Large intestine (tissue), 3 donors: ENCODE measurements at regions not wholly inside any gene's neighbourhood (a gene's known extent, or its start where the extent isn't known, plus 50 kb on each side); places are given as distances from the start of the nearest gene placed in this dataset.

Experiments used
- DNase-seq, 2 donors: peaks; one replicate each; pipeline versions ENCODE4 v3.0.0 to v3.0.0-alpha.2; 2013
- H3K27ac ChIP-seq: one replicate; pipeline ENCODE4 v1.5.1; 2013; ENCODE audit warnings: low read length
- H3K27me3 ChIP-seq: 2 replicates; pipeline ENCODE4 v1.6.1; 2013; ENCODE audit warnings: low read length; ENCODE audit not compliant: control insufficient read depth, insufficient read depth
- H3K36me3 ChIP-seq: 2 replicates; pipeline ENCODE4 v1.6.1; 2013; ENCODE audit warnings: low read length; ENCODE audit not compliant: control insufficient read depth, insufficient read depth
- H3K4me1 ChIP-seq: one replicate; pipeline ENCODE4 v1.6.1; 2013; ENCODE audit warnings: low read length; ENCODE audit not compliant: control insufficient read depth, insufficient read depth
- H3K4me3 ChIP-seq: one replicate; pipeline ENCODE4 v1.5.1; 2013; ENCODE audit warnings: low read length
- H3K9me3 ChIP-seq: one replicate; pipeline ENCODE4 v1.6.1; 2013; ENCODE audit warnings: mild to moderate bottlenecking, low read depth, low read length, moderate library complexity; ENCODE audit not compliant: control insufficient read depth
- WGBS: methylation state at CpG from one replicate; pipeline ENCODE4 v1.1.5; 2013; ENCODE audit warnings: low lambda C conversion rate; ENCODE audit not compliant: insufficient coverage; 5-methylcytosine and 5-hydroxymethylcytosine counted together

DNA sequence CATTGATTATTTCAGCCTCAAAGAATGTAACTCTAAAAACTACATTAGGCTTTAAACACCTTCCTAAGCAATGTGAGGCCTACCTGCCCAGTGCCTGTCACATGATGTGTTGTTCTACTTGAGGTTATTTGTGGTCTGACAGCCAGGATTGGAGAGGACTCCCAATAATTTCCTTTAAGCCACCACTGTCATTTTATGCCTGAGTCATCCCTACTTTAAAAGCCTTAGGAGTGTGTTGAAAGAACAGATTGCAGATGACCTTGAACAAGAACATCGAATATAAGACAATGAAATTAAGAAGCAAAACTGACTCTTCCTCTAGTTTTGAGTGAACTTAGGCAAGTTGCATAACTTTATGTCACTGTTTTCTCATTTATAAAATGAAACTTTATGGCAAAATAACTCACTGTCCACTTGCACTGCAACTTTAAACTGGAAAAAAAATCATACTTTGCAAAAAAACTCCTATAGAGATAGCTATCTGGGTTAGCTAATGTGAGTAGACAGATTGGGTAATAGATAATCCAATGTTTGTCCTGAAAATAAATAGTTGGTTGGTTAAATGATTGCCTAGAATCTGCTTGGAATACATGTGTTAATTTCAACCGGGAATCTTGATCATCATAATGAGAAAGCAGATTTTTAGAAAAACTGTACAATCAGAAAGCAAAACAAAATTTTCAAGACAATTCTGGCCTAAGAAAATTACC is 361.2 kb downstream of the SUCLA2 start:
- Histone ChIP-seq H3K27me3 (no peaks in the 10 kb centered on the region), H3K36me3 (no peaks in the 10 kb centered on the region), H3K9me3 (peaks cover 3% of the 10 kb centered on the region), H3K4me3 (no peak overlapping the region), H3K4me1 (no peaks in the 10 kb centered on the region), H3K27ac (no peak overlapping the region)
- DNase-seq: no peak
- no CpG with 5 or more reads among the region's 2 CpGs for WGBS

DNA sequence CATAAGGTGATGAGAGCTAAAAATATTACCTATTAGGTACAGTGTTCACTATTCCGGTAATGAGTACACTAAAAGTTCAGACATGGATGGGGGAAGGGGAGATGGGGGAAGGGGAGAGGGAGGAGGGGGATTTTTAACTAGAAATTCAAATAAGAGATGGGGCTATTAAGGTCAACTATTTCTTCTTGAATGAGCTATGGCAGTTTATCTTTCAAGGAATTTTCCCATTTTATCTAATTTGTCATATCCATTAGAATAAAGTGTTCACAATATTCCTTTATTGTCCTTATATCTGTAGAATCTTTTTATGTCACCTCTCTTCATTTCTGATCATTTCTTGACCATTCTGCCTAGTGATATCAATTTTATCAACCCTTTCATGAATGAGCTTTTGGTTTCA is 362.4 kb downstream of the SUCLA2 start:
- no peak overlapping the region for H3K4me3 ChIP-seq
- no peak overlapping the region for H3K27ac ChIP-seq
- DNase-seq: no peak
- H3K27me3 ChIP-seq: no peaks in the 10 kb centered on the region
- no peaks in the 10 kb centered on the region for H3K4me1 ChIP-seq
- H3K9me3 ChIP-seq: peaks cover 3% of the 10 kb centered on the region
- WGBS: no CpG with 5 or more reads among the region's 1 CpG
- H3K36me3 ChIP-seq: no peaks in the 10 kb centered on the region

DNA sequence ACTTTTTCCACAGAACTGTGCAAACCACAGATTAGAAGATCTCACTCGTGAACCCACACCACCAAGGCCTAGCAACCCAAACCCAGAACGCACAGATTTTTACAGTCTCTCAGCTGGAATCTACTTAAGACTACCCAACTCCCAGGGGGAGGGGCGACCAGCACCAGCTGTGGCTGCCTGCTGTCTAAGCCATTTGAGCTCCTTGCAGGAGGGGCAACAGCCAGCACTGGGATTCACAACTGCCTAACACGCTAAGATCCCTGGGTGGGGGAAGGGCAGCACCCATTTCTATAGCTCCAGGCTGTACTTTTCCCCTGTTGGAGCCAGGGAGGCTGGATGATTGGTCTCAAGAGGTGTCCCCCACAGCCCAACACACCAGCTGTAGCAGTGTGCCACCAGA is 368.8 kb downstream of the SUCLA2 start:
- WGBS: no CpG with 5 or more reads among the region's 4 CpGs
- Histone ChIP-seq H3K9me3 (peaks cover 8% of the 10 kb centered on the region), H3K27ac (no peak overlapping the region), H3K4me1 (no peaks in the 10 kb centered on the region), H3K27me3 (no peaks in the 10 kb centered on the region), H3K36me3 (no peaks in the 10 kb centered on the region), H3K4me3 (no peak overlapping the region)
- DNase-seq: no peak

DNA sequence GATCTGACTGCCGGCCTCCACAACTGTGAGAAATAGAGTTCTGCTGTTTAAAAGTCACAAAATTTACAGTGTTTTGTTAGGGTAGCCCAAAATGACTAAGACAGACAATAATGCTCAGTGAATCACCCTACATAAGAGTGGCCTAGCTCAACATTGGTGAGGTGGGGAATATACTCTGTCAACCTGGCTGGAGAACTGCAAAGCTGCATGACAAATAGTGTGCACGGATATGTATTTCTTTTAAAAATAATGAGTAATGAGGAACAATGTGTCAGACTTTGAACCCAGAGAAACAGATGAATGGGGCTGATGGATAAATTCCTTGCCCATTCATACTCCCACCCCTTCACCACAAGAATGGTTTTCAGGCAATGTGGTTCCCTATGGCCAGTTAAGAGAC is 372.4 kb downstream of the SUCLA2 start:
- no peak overlapping the region for H3K4me3 ChIP-seq
- peaks cover 5% of the 10 kb centered on the region for H3K9me3 ChIP-seq
- H3K27me3 ChIP-seq: no peaks in the 10 kb centered on the region
- H3K36me3 ChIP-seq: no peaks in the 10 kb centered on the region
- 80% methylated on average over 1 of the region's 2 CpGs for WGBS
- no peak for DNase-seq
- H3K4me1 ChIP-seq: no peaks in the 10 kb centered on the region
- H3K27ac ChIP-seq: no peak overlapping the region

DNA sequence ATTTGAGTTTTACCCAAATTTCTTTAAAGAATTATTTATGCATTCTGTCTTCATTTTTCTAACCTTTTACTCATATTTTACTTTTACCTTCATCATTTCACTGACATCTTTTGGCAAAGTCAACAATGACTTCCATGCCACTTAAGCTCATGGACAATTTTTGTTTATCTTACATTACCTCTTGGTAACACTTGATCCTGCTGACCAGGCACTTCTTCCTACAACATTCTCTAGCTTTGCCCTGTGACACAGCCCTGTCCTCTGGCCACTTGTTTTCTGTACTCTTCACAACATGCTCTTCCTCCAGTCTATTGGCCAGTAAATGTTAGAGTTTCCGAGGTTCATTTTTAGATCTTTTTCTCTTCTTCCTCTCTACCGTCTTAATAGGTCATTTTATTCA is 377.2 kb downstream of the SUCLA2 start:
- no peak for DNase-seq
- Histone ChIP-seq H3K9me3 (no peaks in the 10 kb centered on the region), H3K27me3 (no peaks in the 10 kb centered on the region), H3K36me3 (no peaks in the 10 kb centered on the region), H3K27ac (no peak overlapping the region), H3K4me1 (no peaks in the 10 kb centered on the region), H3K4me3 (no peak overlapping the region)
- WGBS: 100% methylated on average over 2 of the region's 2 CpGs

DNA sequence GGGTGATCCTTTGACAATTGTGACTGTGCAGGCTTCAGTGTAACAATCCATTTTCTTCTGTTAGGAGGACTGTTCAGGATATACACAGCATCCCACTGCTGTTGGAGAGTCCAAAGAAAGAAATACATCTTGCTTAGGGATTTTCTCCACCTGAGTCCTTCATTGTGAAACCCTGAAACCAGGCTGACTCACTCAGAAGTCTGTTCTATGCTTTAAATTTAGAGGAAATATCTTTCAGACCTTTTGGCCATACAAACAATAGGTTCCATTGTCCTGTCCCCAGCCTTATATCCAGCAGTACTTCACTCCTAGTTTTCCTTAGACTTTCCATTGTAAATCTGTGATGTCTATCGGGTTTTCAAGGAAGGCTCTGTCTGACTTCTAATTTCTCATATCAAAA is 379.1 kb downstream of the SUCLA2 start:
- no peak for DNase-seq
- H3K4me1 ChIP-seq: no peaks in the 10 kb centered on the region
- no peak overlapping the region for H3K27ac ChIP-seq
- H3K4me3 ChIP-seq: no peak overlapping the region
- WGBS: no CpG with 5 or more reads among the region's 1 CpG
- H3K27me3 ChIP-seq: no peaks in the 10 kb centered on the region
- no peaks in the 10 kb centered on the region for H3K36me3 ChIP-seq
- H3K9me3 ChIP-seq: no peaks in the 10 kb centered on the region

DNA sequence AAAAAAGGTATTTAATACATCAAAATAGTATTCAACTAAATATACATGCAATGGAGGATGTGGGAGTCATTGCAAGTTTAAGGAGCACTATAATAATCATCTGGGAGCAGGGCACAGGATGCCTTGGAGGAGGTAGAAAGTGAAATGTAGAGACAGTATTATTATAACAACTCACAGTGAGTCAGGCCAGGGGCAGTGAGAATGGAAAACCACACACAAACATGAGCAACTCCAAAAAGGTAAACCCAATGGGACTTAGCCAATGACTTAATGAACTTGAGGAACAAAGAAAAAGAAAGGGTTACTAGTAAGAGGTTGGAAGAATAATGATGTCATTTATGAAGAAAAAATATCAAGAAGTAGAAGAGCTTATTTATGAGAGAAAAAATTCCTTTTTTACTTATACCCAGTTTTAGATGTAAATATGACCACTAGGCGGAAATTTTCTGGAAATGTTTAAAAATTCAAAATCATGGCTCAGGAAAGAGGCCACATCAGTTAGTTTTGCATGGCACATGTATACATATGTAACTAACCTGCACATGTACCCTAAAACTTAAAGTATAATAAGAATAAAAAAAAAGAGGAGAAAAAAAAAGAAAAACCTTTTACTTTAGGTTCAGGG is 389.3 kb downstream of the SUCLA2 start:
- Histone ChIP-seq H3K9me3 (no peaks in the 10 kb centered on the region), H3K27ac (no peak overlapping the region), H3K4me3 (no peak overlapping the region), H3K4me1 (no peaks in the 10 kb centered on the region), H3K36me3 (no peaks in the 10 kb centered on the region), H3K27me3 (no peaks in the 10 kb centered on the region)
- WGBS: 100% methylated on average over 1 of the region's 1 CpG
- no peak for DNase-seq

DNA sequence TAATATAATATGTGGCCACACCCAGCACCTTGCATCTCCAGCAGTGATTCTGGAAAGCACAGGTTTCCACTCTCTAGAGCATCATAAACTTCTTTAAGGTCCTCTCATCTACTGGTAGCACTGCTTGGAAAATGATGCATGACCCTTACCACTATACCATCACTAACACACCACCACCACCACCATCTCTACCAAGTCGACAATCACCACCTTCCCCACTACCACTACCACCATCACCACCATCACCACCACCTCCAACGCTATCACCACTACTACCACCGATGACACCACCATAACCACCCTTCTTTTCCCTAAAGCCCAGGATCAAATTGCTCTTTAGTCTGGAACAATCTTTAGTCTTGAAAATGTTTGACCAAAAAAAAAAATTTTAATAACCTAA is 390.4 kb downstream of the SUCLA2 start:
- no CpG with 5 or more reads among the region's 3 CpGs for WGBS

DNA sequence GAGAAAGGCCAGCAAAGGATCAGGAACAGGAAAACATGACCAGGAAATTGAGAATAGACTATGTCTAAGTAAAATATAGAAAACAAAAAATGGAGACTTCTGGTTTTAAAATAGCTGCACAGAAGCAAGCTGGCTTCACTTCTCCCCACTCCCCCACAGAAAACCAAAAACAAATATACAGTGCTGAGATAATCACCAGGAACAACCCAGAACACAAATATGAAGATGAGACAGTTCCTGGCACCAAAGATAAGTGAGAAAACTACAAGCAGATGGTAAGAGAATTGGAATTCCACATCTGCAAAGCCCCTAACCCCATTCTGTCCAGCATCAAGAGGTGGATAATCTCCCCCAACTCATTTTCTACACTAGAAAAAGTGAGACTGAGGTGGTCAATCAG is 397.7 kb downstream of the SUCLA2 start:
- no peak overlapping the region for H3K4me3 ChIP-seq
- H3K27ac ChIP-seq: no peak overlapping the region
- H3K27me3 ChIP-seq: no peaks in the 10 kb centered on the region
- no peaks in the 10 kb centered on the region for H3K4me1 ChIP-seq
- H3K36me3 ChIP-seq: no peaks in the 10 kb centered on the region
- DNase-seq: no peak
- H3K9me3 ChIP-seq: no peaks in the 10 kb centered on the region

More for the DNA sequence above, 390.4 kb downstream of the SUCLA2 start:
- H3K27ac ChIP-seq: no peak overlapping the region
- DNase-seq: no peak
- H3K36me3 ChIP-seq: no peaks in the 10 kb centered on the region
- no peaks in the 10 kb centered on the region for H3K4me1 ChIP-seq
- H3K4me3 ChIP-seq: no peak overlapping the region
- H3K27me3 ChIP-seq: no peaks in the 10 kb centered on the region
- H3K9me3 ChIP-seq: no peaks in the 10 kb centered on the region

DNA sequence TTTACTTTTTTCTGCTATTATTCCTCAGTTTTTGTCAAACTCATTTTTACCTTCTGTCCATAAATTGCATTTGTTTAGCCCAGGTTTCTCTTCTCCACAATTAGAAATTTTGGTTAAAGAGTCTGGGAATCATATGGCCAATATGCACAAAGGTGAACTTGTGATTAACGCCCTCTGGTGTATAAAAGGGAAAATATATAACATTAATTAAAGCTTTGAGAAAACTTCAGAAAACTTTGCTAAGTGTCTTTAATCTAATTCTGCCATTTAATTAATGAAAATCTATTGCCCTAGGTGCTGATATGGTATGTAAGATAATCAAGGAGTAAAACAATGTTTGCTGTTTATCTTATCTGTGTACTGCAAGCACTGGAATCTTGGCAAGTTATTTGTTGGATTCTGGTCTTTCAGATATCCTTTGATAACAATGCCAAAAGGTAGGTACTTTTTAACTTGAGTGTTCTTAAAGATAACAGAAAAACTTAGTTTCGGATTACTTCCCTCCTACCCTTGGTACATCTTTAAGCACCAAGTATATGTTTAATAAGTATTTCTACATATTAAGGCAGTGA is 402.6 kb downstream of the SUCLA2 start:
- no peak for DNase-seq
- H3K27ac ChIP-seq: no peak overlapping the region
- no peak overlapping the region for H3K4me3 ChIP-seq
- 20% methylated on average over 1 of the region's 2 CpGs for WGBS
- no peaks in the 10 kb centered on the region for H3K9me3 ChIP-seq
- H3K36me3 ChIP-seq: no peaks in the 10 kb centered on the region
- H3K4me1 ChIP-seq: no peaks in the 10 kb centered on the region
- no peaks in the 10 kb centered on the region for H3K27me3 ChIP-seq

DNA sequence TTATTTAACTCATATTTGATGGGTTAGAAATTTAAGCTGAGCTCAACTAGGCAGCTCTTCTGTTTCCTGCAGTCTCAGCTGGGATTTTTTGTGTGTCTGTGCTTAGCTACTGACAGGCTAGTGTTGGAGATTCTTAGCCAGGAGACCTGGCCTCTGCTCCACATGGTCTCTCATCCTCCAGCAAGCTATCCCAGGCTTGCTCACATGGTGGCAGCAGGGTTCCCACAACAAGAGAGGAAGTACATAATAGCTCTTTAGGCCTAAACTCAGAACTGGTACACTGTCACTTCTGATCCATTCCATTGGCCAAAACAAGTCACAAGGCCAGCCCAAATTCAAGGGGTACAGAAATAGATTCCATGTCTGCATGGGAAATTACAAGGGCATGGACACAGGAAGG is 406.2 kb downstream of the SUCLA2 start:
- Histone ChIP-seq H3K36me3 (no peaks in the 10 kb centered on the region), H3K9me3 (no peaks in the 10 kb centered on the region), H3K4me1 (no peaks in the 10 kb centered on the region), H3K27ac (no peak overlapping the region), H3K27me3 (no peaks in the 10 kb centered on the region), H3K4me3 (no peak overlapping the region)
- DNase-seq: no peak
